ENCODE measurements at regions not wholly inside any gene's neighbourhood (a gene's known extent, or its start where the extent isn't known, plus 50 kb on each side); places are given as distances from the start of the nearest gene placed in this dataset.

- TF ChIP-seq POLR2AphosphoS5 (IDR thresholded peaks at IDR 0.05; ENCODE audit: low read depth, low read length) (no peak), CEBPB (IDR thresholded peaks at IDR 0.05; ENCODE audit: low read depth, low read length) (no peak), EZH2 (IDR thresholded peaks at IDR 0.05; ENCODE audit: low read depth, low read length, severe bottlenecking) (no peak), CHD2 (IDR thresholded peaks at IDR 0.05; ENCODE audit: low read length) (no peak), RAD21 (IDR thresholded peaks at IDR 0.05 in 1 of 2, conservative IDR thresholded peaks at IDR 0.05 in 1 of 2; ENCODE audit: low read depth in 2 of 2, low read length in 2 of 2) (no peak), YY1 (IDR thresholded peaks at IDR 0.05; ENCODE audit: low read depth, low read length) (no peak), RNF2 (IDR thresholded peaks at IDR 0.05; ENCODE audit: borderline replicate concordance, low read depth, low read length, missing control alignments, poor library complexity, severe bottlenecking) (no peak), E2F6 (IDR thresholded peaks at IDR 0.05) (no peak), POLR2A (IDR thresholded peaks at IDR 0.05; ENCODE audit: control extremely low read depth in 1 of 2, low read depth in 2 of 2, low read length in 2 of 2) (no peak), CTCF (IDR thresholded peaks at IDR 0.05; ENCODE audit: control extremely low read depth in 1 of 3, insufficient read depth in 1 of 3, low read depth in 1 of 3, low read length in 3 of 3) (no peak), TAF1 (IDR thresholded peaks at IDR 0.05; ENCODE audit: low read depth, low read length) (no peak), PHF8 (conservative IDR thresholded peaks at IDR 0.05; ENCODE audit: low read depth, low read length) (no peak), RFX5 (IDR thresholded peaks at IDR 0.05; ENCODE audit: borderline replicate concordance, low read depth, low read length) (no peak)
These were observed 163.0 kb downstream of the RNF144B start for GRCh38 chr6:18550119-18550518.

Data from H1 (cell line).